ENCODE measurements at regions not wholly inside any gene's neighbourhood (a gene's known extent, or its start where the extent isn't known, plus 50 kb on each side); places are given as distances from the start of the nearest gene placed in this dataset.
"Not testable (repeated sequence)": the region's sequence is repeated elsewhere in the genome, so short reads cannot be mapped to it uniquely, and the experiment has no call there.

- no peak for DNase-seq
- Histone ChIP-seq H3K4me1 (no peaks in the 10 kb centered on the region), H3K27me3 (no peaks in the 10 kb centered on the region), H3K36me3 (no peaks in the 10 kb centered on the region), H3K9me3 (no peaks in the 10 kb centered on the region), H3K27ac (no peak overlapping the region), H3K4me3 (no peak overlapping the region)
- intact Hi-C loops (cut with DNase I; ENCODE audit: low total_unique reads), result no loop called here
- TF ChIP-seq POLR2A (IDR thresholded peaks at IDR 0.05) (no peak), CTCF (IDR thresholded peaks at IDR 0.05) (no peak)
Measured at GRCh38 chr15:79641841-79642240, 209.7 kb downstream of the MINAR1 start.

- Histone ChIP-seq H3K36me3 (no peaks in the 10 kb centered on the region), H3K27me3 (no peaks in the 10 kb centered on the region), H3K4me1 (no peaks in the 10 kb centered on the region), H3K9me3 (no peaks in the 10 kb centered on the region), H3K27ac (no peak overlapping the region), H3K4me3 (no peak overlapping the region)
- intact Hi-C loops (cut with DNase I; ENCODE audit: low total_unique reads), result no loop called here
- no peak for DNase-seq
- TF ChIP-seq CTCF (IDR thresholded peaks at IDR 0.05), result no peak
- TF ChIP-seq POLR2A (IDR thresholded peaks at IDR 0.05), result no peak
Measured at GRCh38 chr15:79643393-79643792, 211.3 kb downstream of the MINAR1 start.

- TF ChIP-seq CTCF (IDR thresholded peaks at IDR 0.05), result no peak
- no peak for TF ChIP-seq POLR2A (IDR thresholded peaks at IDR 0.05)
- DNase-seq, result no peak
- Histone ChIP-seq H3K36me3 (no peaks in the 10 kb centered on the region), H3K27me3 (no peaks in the 10 kb centered on the region), H3K4me3 (no peak overlapping the region), H3K9me3 (no peaks in the 10 kb centered on the region), H3K4me1 (no peaks in the 10 kb centered on the region), H3K27ac (no peak overlapping the region)
- intact Hi-C loops (cut with DNase I; ENCODE audit: low total_unique reads), result no loop called here
Measured at GRCh38 chr15:79644091-79644490, 212.0 kb downstream of the MINAR1 start.

GRCh38 chr15:79652972-79653371 is 220.8 kb downstream of the MINAR1 start:
- intact Hi-C loops (cut with DNase I; ENCODE audit: low total_unique reads); H3K9me3 ChIP-seq; DNase-seq; H3K27me3 ChIP-seq; H3K4me1 ChIP-seq; H3K27ac ChIP-seq; H3K4me3 ChIP-seq; H3K36me3 ChIP-seq: not testable (repeated sequence)

GRCh38 chr15:79653533-79653932 is 221.4 kb downstream of the MINAR1 start:
- no peak overlapping the region for H3K27ac ChIP-seq
- intact Hi-C loops (cut with DNase I; ENCODE audit: low total_unique reads), result no loop called here
- H3K9me3 ChIP-seq, result no peaks in the 10 kb centered on the region
- H3K36me3 ChIP-seq, result no peaks in the 10 kb centered on the region
- no peaks in the 10 kb centered on the region for H3K4me1 ChIP-seq
- no peak overlapping the region for H3K4me3 ChIP-seq
- TF ChIP-seq POLR2A (IDR thresholded peaks at IDR 0.05), result no peak
- TF ChIP-seq CTCF (IDR thresholded peaks at IDR 0.05), result no peak
- no peaks in the 10 kb centered on the region for H3K27me3 ChIP-seq
- DNase-seq, result no peak

All from uterus (tissue), 3 donors.